ENCODE measurements at regions not wholly inside any gene's neighbourhood (a gene's known extent, or its start where the extent isn't known, plus 50 kb on each side); places are given as distances from the start of the nearest gene placed in this dataset.
A peak's percentile ranks its signal among the peaks of the same experiment; 100 is the strongest.

- TF ChIP-seq ISL1 (CRISPR knock-in tag; IDR thresholded peaks at IDR 0.05), result no peak
- no peak for ATAC-seq
Observed at GRCh38 chr13:34148359-34148758, 330.4 kb downstream of the RFC3 start.

GRCh38 chr13:34151885-34152284, 333.9 kb downstream of the RFC3 start:
- no peak for ATAC-seq
- TF ChIP-seq CREB5 (CRISPR knock-in tag; IDR thresholded peaks at IDR 0.05; ENCODE audit: low read depth) (no peak), ZNF8 (CRISPR knock-in tag; IDR thresholded peaks at IDR 0.05) (no peak), ZNF565 (CRISPR knock-in tag; conservative IDR thresholded peaks at IDR 0.05; ENCODE audit: low read depth) (no peak), ZFP3 (CRISPR knock-in tag; IDR thresholded peaks at IDR 0.05) (no peak), OSR1 (CRISPR knock-in tag; IDR thresholded peaks at IDR 0.05) (no peak), SNAI2 (CRISPR knock-in tag; IDR thresholded peaks at IDR 0.05) (no peak), CSDC2 (CRISPR knock-in tag; IDR thresholded peaks at IDR 0.05) (no peak), ISL1 (CRISPR knock-in tag; IDR thresholded peaks at IDR 0.05) (no peak), ZFP30 (CRISPR knock-in tag; IDR thresholded peaks at IDR 0.05) (no peak), TOX (CRISPR knock-in tag; IDR thresholded peaks at IDR 0.05; ENCODE audit: borderline replicate concordance) (no peak), ESRRG (CRISPR knock-in tag; IDR thresholded peaks at IDR 0.05) (no peak)

- TF ChIP-seq ZNF8 (CRISPR knock-in tag; IDR thresholded peaks at IDR 0.05), result no peak
- TF ChIP-seq TSHZ2 (CRISPR knock-in tag; IDR thresholded peaks at IDR 0.05), result no peak
- no peak for TF ChIP-seq ZNF70 (CRISPR knock-in tag; IDR thresholded peaks at IDR 0.05)
- TF ChIP-seq PATZ1 (CRISPR knock-in tag; IDR thresholded peaks at IDR 0.05; ENCODE audit: borderline replicate concordance), result no peak
- TF ChIP-seq ARNTL (CRISPR knock-in tag; IDR thresholded peaks at IDR 0.05; ENCODE audit: borderline replicate concordance, low read depth), result no peak
- no peak for TF ChIP-seq ESRRG (CRISPR knock-in tag; IDR thresholded peaks at IDR 0.05)
- TF ChIP-seq CSDC2 (CRISPR knock-in tag; IDR thresholded peaks at IDR 0.05), result no peak
- no peak for TF ChIP-seq BACH2 (CRISPR knock-in tag; IDR thresholded peaks at IDR 0.05; ENCODE audit: borderline replicate concordance)
- no peak for TF ChIP-seq RARB (CRISPR knock-in tag; IDR thresholded peaks at IDR 0.05)
- TF ChIP-seq ZFP3 (CRISPR knock-in tag; IDR thresholded peaks at IDR 0.05), result no peak
- TF ChIP-seq ISL1 (CRISPR knock-in tag; IDR thresholded peaks at IDR 0.05), result no peak
- TF ChIP-seq TCF4 (CRISPR knock-in tag; IDR thresholded peaks at IDR 0.05; ENCODE audit: borderline replicate concordance), result no peak
- no peak for TF ChIP-seq SNAI2 (CRISPR knock-in tag; IDR thresholded peaks at IDR 0.05)
- TF ChIP-seq TOX (CRISPR knock-in tag; IDR thresholded peaks at IDR 0.05; ENCODE audit: borderline replicate concordance), result no peak
- TF ChIP-seq ZC3H10 (CRISPR knock-in tag; IDR thresholded peaks at IDR 0.05), result no peak
- TF ChIP-seq PPARA (CRISPR knock-in tag; IDR thresholded peaks at IDR 0.05; ENCODE audit: borderline replicate concordance), result no peak
- no peak for TF ChIP-seq GLIS3 (CRISPR knock-in tag; IDR thresholded peaks at IDR 0.05)
- TF ChIP-seq OSR1 (CRISPR knock-in tag; IDR thresholded peaks at IDR 0.05), result no peak
- ATAC-seq, result no peak
Observed at GRCh38 chr13:34152409-34152808, 334.5 kb downstream of the RFC3 start.

GRCh38 chr13:34152996-34153395, 335.0 kb downstream of the RFC3 start:
- ATAC-seq, result no peak
- TF ChIP-seq CSDC2 (CRISPR knock-in tag; IDR thresholded peaks at IDR 0.05) (no peak), ISL1 (CRISPR knock-in tag; IDR thresholded peaks at IDR 0.05) (no peak), RARB (CRISPR knock-in tag; IDR thresholded peaks at IDR 0.05) (no peak), BACH2 (CRISPR knock-in tag; IDR thresholded peaks at IDR 0.05; ENCODE audit: borderline replicate concordance) (no peak)

- no peak for ATAC-seq
- TF ChIP-seq ZNF70 (CRISPR knock-in tag; IDR thresholded peaks at IDR 0.05) (no peak), CSDC2 (CRISPR knock-in tag; IDR thresholded peaks at IDR 0.05) (no peak), BACH2 (CRISPR knock-in tag; IDR thresholded peaks at IDR 0.05; ENCODE audit: borderline replicate concordance) (no peak), TOX (CRISPR knock-in tag; IDR thresholded peaks at IDR 0.05; ENCODE audit: borderline replicate concordance) (no peak), CREB5 (CRISPR knock-in tag; IDR thresholded peaks at IDR 0.05; ENCODE audit: low read depth) (peak; percentile 86; the same call in 1 of the 2 replicates), RARB (CRISPR knock-in tag; IDR thresholded peaks at IDR 0.05) (no peak), ZNF565 (CRISPR knock-in tag; conservative IDR thresholded peaks at IDR 0.05; ENCODE audit: low read depth) (no peak), SNAI2 (CRISPR knock-in tag; IDR thresholded peaks at IDR 0.05) (no peak), GLIS3 (CRISPR knock-in tag; IDR thresholded peaks at IDR 0.05) (0 out of 2 replicates have a peak, but pooled peaks have one; percentile 39), CSRNP3 (CRISPR knock-in tag; IDR thresholded peaks at IDR 0.05) (no peak), ZNF8 (CRISPR knock-in tag; IDR thresholded peaks at IDR 0.05) (no peak), ARNTL (CRISPR knock-in tag; IDR thresholded peaks at IDR 0.05; ENCODE audit: borderline replicate concordance, low read depth) (no peak), PPARA (CRISPR knock-in tag; IDR thresholded peaks at IDR 0.05; ENCODE audit: borderline replicate concordance) (no peak), ISL1 (CRISPR knock-in tag; IDR thresholded peaks at IDR 0.05) (peak; percentile 98), TCF4 (CRISPR knock-in tag; IDR thresholded peaks at IDR 0.05; ENCODE audit: borderline replicate concordance) (no peak)
Observed at GRCh38 chr13:34153428-34154180, 335.7 kb downstream of the RFC3 start.

Data from SK-N-SH treated with all-trans-retinoic acid at 6 μM for 48 hours (cell line).